ENCODE measurements at regions not wholly inside any gene's neighbourhood (a gene's known extent, or its start where the extent isn't known, plus 50 kb on each side); places are given as distances from the start of the nearest gene placed in this dataset.

GRCh38 chrX:39449352-39449751 is 648.1 kb downstream of the MID1IP1 start:
- H3K9me3 Mint-ChIP-seq: no peaks in the 10 kb centered on the region
- H3K4me1 Mint-ChIP-seq: no peaks in the 10 kb centered on the region
- intact Hi-C loops (cut with micrococcal nuclease): no loop called here
- H3K4me3 Mint-ChIP-seq: no peak overlapping the region
- no peak overlapping the region for H3K27ac Mint-ChIP-seq
- H3K4me1 ChIP-seq (ENCODE audit: control insufficient read depth, insufficient read depth, low read length): no peaks in the 10 kb centered on the region
- H3K4me3 ChIP-seq (ENCODE audit: low read length): no peak overlapping the region
- H3K27ac ChIP-seq (ENCODE audit: low read length): no peak overlapping the region
- ATAC-seq: no peak
- TF ChIP-seq CTCF (IDR thresholded peaks at IDR 0.05): no peak
- H3K27me3 ChIP-seq (ENCODE audit: control insufficient read depth, insufficient read depth, low read length): no peaks in the 10 kb centered on the region
- 91% methylated on average over 1 of the region's 2 CpGs for WGBS (ENCODE audit: insufficient coverage)
- no peaks in the 10 kb centered on the region for H3K36me3 Mint-ChIP-seq
- H3K27me3 Mint-ChIP-seq (ENCODE audit: low read depth in 2 of 2): peaks cover 0 to 11% of the 10 kb centered on the region in 2 donors
- H3K9me3 ChIP-seq (ENCODE audit: control insufficient read depth, insufficient read depth, low read length): no peaks in the 10 kb centered on the region
- no peaks in the 10 kb centered on the region for H3K36me3 ChIP-seq (ENCODE audit: control insufficient read depth, insufficient read depth, low read length)
- no peak for DNase-seq

- Mint-ChIP-seq H3K27me3 (ENCODE audit: low read depth in 2 of 2) (peaks cover 0 to 11% of the 10 kb centered on the region in 2 donors), H3K9me3 (no peaks in the 10 kb centered on the region), H3K4me1 (no peaks in the 10 kb centered on the region), H3K4me3 (no peak overlapping the region), H3K27ac (no peak overlapping the region), H3K36me3 (no peaks in the 10 kb centered on the region)
- intact Hi-C loops (cut with micrococcal nuclease): no loop called here
- no peaks in the 10 kb centered on the region for H3K4me1 ChIP-seq (ENCODE audit: control insufficient read depth, insufficient read depth, low read length)
- no peak overlapping the region for H3K27ac ChIP-seq (ENCODE audit: low read length)
- no peaks in the 10 kb centered on the region for H3K9me3 ChIP-seq (ENCODE audit: control insufficient read depth, insufficient read depth, low read length)
- no peaks in the 10 kb centered on the region for H3K27me3 ChIP-seq (ENCODE audit: control insufficient read depth, insufficient read depth, low read length)
- ATAC-seq: no peak
- H3K4me3 ChIP-seq (ENCODE audit: low read length): no peak overlapping the region
- peak in 1 of 2 donors; percentile 38 for DNase-seq
- H3K36me3 ChIP-seq (ENCODE audit: control insufficient read depth, insufficient read depth, low read length): no peaks in the 10 kb centered on the region
- TF ChIP-seq CTCF (IDR thresholded peaks at IDR 0.05): no peak
- 26% methylated on average over 8 of the region's 11 CpGs for WGBS (ENCODE audit: insufficient coverage)
These were observed 647.4 kb downstream of the BCOR start for GRCh38 chrX:39450234-39450977.

GRCh38 chrX:39451046-39451445 is 646.7 kb downstream of the BCOR start:
- 84% methylated on average over 7 of the region's 7 CpGs for WGBS (ENCODE audit: insufficient coverage)
- intact Hi-C loops (cut with micrococcal nuclease): no loop called here
- no peaks in the 10 kb centered on the region for H3K4me1 ChIP-seq (ENCODE audit: control insufficient read depth, insufficient read depth, low read length)
- TF ChIP-seq CTCF (IDR thresholded peaks at IDR 0.05): no peak
- no peaks in the 10 kb centered on the region for H3K36me3 Mint-ChIP-seq
- no peak overlapping the region for H3K4me3 ChIP-seq (ENCODE audit: low read length)
- no peak overlapping the region for H3K4me3 Mint-ChIP-seq
- no peaks in the 10 kb centered on the region for H3K9me3 ChIP-seq (ENCODE audit: control insufficient read depth, insufficient read depth, low read length)
- H3K27me3 ChIP-seq (ENCODE audit: control insufficient read depth, insufficient read depth, low read length): no peaks in the 10 kb centered on the region
- no peaks in the 10 kb centered on the region for H3K9me3 Mint-ChIP-seq
- H3K27ac Mint-ChIP-seq: no peak overlapping the region
- no peak for ATAC-seq
- peaks cover 0 to 11% of the 10 kb centered on the region in 2 donors for H3K27me3 Mint-ChIP-seq (ENCODE audit: low read depth in 2 of 2)
- no peaks in the 10 kb centered on the region for H3K36me3 ChIP-seq (ENCODE audit: control insufficient read depth, insufficient read depth, low read length)
- DNase-seq: no peak
- no peak overlapping the region for H3K27ac ChIP-seq (ENCODE audit: low read length)
- no peaks in the 10 kb centered on the region for H3K4me1 Mint-ChIP-seq

GRCh38 chrX:39452401-39452800 is 645.4 kb downstream of the BCOR start:
- WGBS (ENCODE audit: insufficient coverage): 76% methylated on average over 3 of the region's 4 CpGs
- TF ChIP-seq CTCF (IDR thresholded peaks at IDR 0.05): no peak
- Histone ChIP-seq H3K9me3 (ENCODE audit: control insufficient read depth, insufficient read depth, low read length) (no peaks in the 10 kb centered on the region), H3K27me3 (ENCODE audit: control insufficient read depth, insufficient read depth, low read length) (no peaks in the 10 kb centered on the region), H3K4me1 (ENCODE audit: control insufficient read depth, insufficient read depth, low read length) (no peaks in the 10 kb centered on the region), H3K36me3 (ENCODE audit: control insufficient read depth, insufficient read depth, low read length) (no peaks in the 10 kb centered on the region), H3K27ac (ENCODE audit: low read length) (no peak overlapping the region), H3K4me3 (ENCODE audit: low read length) (no peak overlapping the region)
- intact Hi-C loops (cut with micrococcal nuclease): no loop called here
- H3K9me3 Mint-ChIP-seq: no peaks in the 10 kb centered on the region
- DNase-seq: no peak
- H3K27ac Mint-ChIP-seq: no peak overlapping the region
- no peaks in the 10 kb centered on the region for H3K4me1 Mint-ChIP-seq
- no peak for ATAC-seq
- no peak overlapping the region for H3K4me3 Mint-ChIP-seq
- H3K27me3 Mint-ChIP-seq (ENCODE audit: low read depth in 2 of 2): peaks cover 0 to 18% of the 10 kb centered on the region in 2 donors
- no peaks in the 10 kb centered on the region for H3K36me3 Mint-ChIP-seq

Data from natural killer cell (primary cell).